GM12878 (cell line): ENCODE measurements at regions not wholly inside any gene's neighbourhood (a gene's known extent, or its start where the extent isn't known, plus 50 kb on each side); places are given as distances from the start of the nearest gene placed in this dataset.

ENCODE experiments used
- ATAC-seq: fragments of 200-7000 bp; cut with Tn5 transposase; 3 replicates; pipeline ENCODE4 v1.9.1; 2020; ENCODE audit warnings: mild to moderate bottlenecking, moderate library complexity
- BruUV-seq: library from RNA; stranded (reverse); fragments of 400-500 nt; replicated peaks from 2 replicates; lab custom pipeline; 2021; lab: Mats Ljungman, UMichigan
- CTCF ChIA-PET: fragments of 300-600 bp; sonication (Branson Sonifier 250); formaldehyde crosslinking; extraction: SDS; loops from one replicate; lab custom pipeline; 2021; ENCODE audit warnings: inconsistent platforms; lab: Yijun Ruan, JAX
- POLR2A ChIA-PET: fragments of 350-600 bp; formaldehyde crosslinking; extraction: SDS; loops from one replicate; lab custom pipeline; 2021; ENCODE audit warnings: inconsistent platforms; lab: Charles Lee
- RAD21 ChIA-PET: fragments of 300-600 bp; sonication (Branson Sonifier 250); formaldehyde crosslinking; loops from one replicate; lab custom pipeline; 2023; ENCODE audit warnings: antibody characterized with exemption; ENCODE audit not compliant: unreplicated experiment; lab: Charles Lee
- SMC1A ChIA-PET: fragments of 300-600 bp; sonication (Branson Sonifier 250); formaldehyde crosslinking; loops from one replicate; lab custom pipeline; 2023; ENCODE audit not compliant: unreplicated experiment, uncharacterized antibody; lab: Charles Lee
- DNase-seq: peaks from one replicate; pipeline ENCODE4 v3.0.0-alpha.2; 2011; ENCODE audit warnings: low read depth, low spot score
- FAIRE-seq: peaks from 3 replicates; lab custom pipeline; 2011; peaks lifted over from hg19 to GRCh38; lab: Jason Lieb, UNC
- H2AFZ ChIP-seq: 2 replicates; pipeline ENCODE4 v1.6.0; 2011; ENCODE audit warnings: low read depth, low read length, control low read depth; ENCODE audit not compliant: control insufficient read depth
- H3K27ac ChIP-seq: 2 replicates; pipeline ENCODE4 v1.5.1; 2011; ENCODE audit warnings: control low read depth; ENCODE audit not compliant: control insufficient read depth, insufficient read depth
- H3K27me3 ChIP-seq, 2 experiments: replicated peaks in 1 of 2; 2 replicates each; pipeline versions ENCODE4 v1.6.0 to v1.6.1; 2011; ENCODE audit warnings: low read length in 1 of 2; ENCODE audit not compliant: control insufficient read depth in 2 of 2, insufficient read depth in 2 of 2
- H3K36me3 ChIP-seq, 2 experiments: 2 replicates each; pipeline ENCODE4 v1.5.1; 2011; ENCODE audit warnings: low read length in 1 of 2; ENCODE audit not compliant: control insufficient read depth in 2 of 2, insufficient read depth in 2 of 2
- H3K4me1 ChIP-seq: 2 replicates; pipeline ENCODE4 v1.6.1; 2011; ENCODE audit warnings: mild to moderate bottlenecking, low read length, moderate library complexity, mixed read lengths; ENCODE audit not compliant: control insufficient read depth, insufficient read depth
- H3K4me2 ChIP-seq: 2 replicates; pipeline ENCODE4 v1.6.0; 2011; ENCODE audit warnings: control low read depth; ENCODE audit not compliant: control insufficient read depth, insufficient read depth
- H3K4me3 ChIP-seq: fragments of 200-600 bp; sonication (generic); 2 replicates; pipeline ENCODE4 v1.5.1; 2016
- H3K79me2 ChIP-seq: 2 replicates; pipeline ENCODE4 v1.6.0; 2011; ENCODE audit warnings: low read length; ENCODE audit not compliant: control insufficient read depth, insufficient read depth
- H3K9ac ChIP-seq: 2 replicates; pipeline ENCODE4 v1.8.0; 2011; ENCODE audit warnings: low read length, control low read depth, mixed read lengths; ENCODE audit not compliant: control insufficient read depth, insufficient read depth
- H3K9me3 ChIP-seq: replicated peaks from 3 replicates; pipeline ENCODE4 v1.5.1; 2011; ENCODE audit warnings: mild to moderate bottlenecking, low read length; ENCODE audit not compliant: control insufficient read depth, insufficient read depth
- H4K20me1 ChIP-seq: 2 replicates; pipeline ENCODE4 v1.6.0; 2011; ENCODE audit not compliant: control insufficient read depth, insufficient read depth
- BCL11A ChIP-seq: IDR thresholded peaks from 2 replicates; pipeline ENCODE4 v1.6.1; 2011; ENCODE audit warnings: low read depth, low read length
- BRCA1 ChIP-seq: IDR thresholded peaks from 2 replicates; pipeline ENCODE4 v1.6.1; 2011; ENCODE audit warnings: low read depth, low read length, improper control_type of control experiment
- CHD4 ChIP-seq: fragments of 200-600 bp; sonication (generic); IDR thresholded peaks from 2 replicates; pipeline ENCODE4 v1.6.1; 2016; ENCODE audit warnings: mild to moderate bottlenecking
- EGR1 ChIP-seq, 2 experiments: IDR thresholded peaks; 1 replicate in 1 of 2; 2 replicates in 1 of 2; pipeline ENCODE4 v1.6.1; 2011 to 2012; ENCODE audit warnings: low read depth in 2 of 2, low read length in 2 of 2, borderline replicate concordance in 1 of 2, mild to moderate bottlenecking in 1 of 2, moderate library complexity in 1 of 2
- GABPA ChIP-seq: IDR thresholded peaks from 2 replicates; pipeline ENCODE4 v1.6.1; 2014; ENCODE audit warnings: antibody characterized with exemption, low read depth, mild to moderate bottlenecking, inconsistent platforms
- HDAC2 ChIP-seq: fragments of 200-600 bp; sonication (generic); IDR thresholded peaks from 2 replicates; pipeline ENCODE4 v1.6.1; 2017
- IKZF1 ChIP-seq: fragments of 450-650 bp; conservative IDR thresholded peaks from 2 replicates; pipeline ENCODE4 v1.6.1; 2017; ENCODE audit warnings: antibody characterized with exemption, mild to moderate bottlenecking
- JUND ChIP-seq: IDR thresholded peaks from 2 replicates; pipeline ENCODE4 v1.6.1; 2012; ENCODE audit warnings: low read depth, mild to moderate bottlenecking, low read length, improper control_type of control experiment, moderate library complexity
- PRDM15 ChIP-seq: fragments of 450-650 bp; formaldehyde crosslinking; IDR thresholded peaks from 2 replicates; pipeline ENCODE4 v1.4.0; 2020; ENCODE audit warnings: mild to moderate bottlenecking, moderate library complexity
- RB1 ChIP-seq: fragments of 450-650 bp; formaldehyde crosslinking; IDR thresholded peaks from 2 replicates; pipeline ENCODE4 v1.6.1; 2017; ENCODE audit warnings: mild to moderate bottlenecking, borderline replicate concordance
- RELA ChIP-seq: fragments of 450-650 bp; IDR thresholded peaks from 2 replicates; pipeline ENCODE4 v1.8.0; 2014; ENCODE audit warnings: borderline replicate concordance; ENCODE audit not compliant: partially characterized antibody
- TBL1XR1 ChIP-seq: IDR thresholded peaks from 2 replicates; pipeline ENCODE4 v1.6.1; 2012; ENCODE audit warnings: low read depth, low read length, improper control_type of control experiment
- WGBS: methylation state at CpG from one replicate; pipeline ENCODE4 v1.1.6; 2016; ENCODE audit warnings: low lambda C conversion rate; ENCODE audit not compliant: insufficient replicate concordance, insufficient coverage; ENCODE audit errors: missing lambda C conversion rate; 5-methylcytosine and 5-hydroxymethylcytosine counted together
- in situ Hi-C: fragments of 300-500 bp; cut with MboI; formaldehyde crosslinking; loops from 9 replicates; pipeline ENCODE4 v1.14.3; 2018; ENCODE audit warnings: mixed read lengths
- intact Hi-C: fragments of 100-400 bp; cut with micrococcal nuclease; formaldehyde crosslinking; loops from one replicate; pipeline ENCODE4 v1.14.2; 2022; ENCODE audit not compliant: unreplicated experiment

DNA sequence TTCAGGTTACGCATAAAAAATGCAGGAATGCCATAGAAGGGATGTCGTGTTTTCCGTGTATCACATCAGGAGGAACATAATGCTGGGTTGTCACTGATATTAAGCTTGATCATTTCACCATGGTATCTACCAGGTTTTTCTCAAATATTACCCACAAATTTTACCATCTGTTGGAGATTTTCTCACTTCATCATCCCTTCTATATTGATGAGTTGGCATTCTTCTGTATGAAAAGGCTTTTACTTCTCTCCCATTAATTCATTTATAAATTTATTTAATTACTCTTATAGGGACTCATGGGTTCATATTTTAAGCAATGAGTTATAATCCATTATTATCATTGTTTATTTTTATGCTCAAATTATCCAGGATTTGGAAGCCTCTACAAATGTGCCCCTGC is 608.2 kb downstream of the EPHA4 start:
- ChIA-PET CTCF (no interaction called here), POLR2A (no interaction called here), SMC1A (no interaction called here), RAD21 (no interaction called here)
- TF ChIP-seq BRCA1 (no peak), CHD4 (no peak)
- Histone ChIP-seq H3K27ac (no peak overlapping the region), H3K4me2 (no peak overlapping the region), H3K27me3 (no peaks in the 10 kb centered on the region), H3K4me3 (no peak overlapping the region), H3K79me2 (no peaks in the 10 kb centered on the region), H3K9me3 (no peaks in the 10 kb centered on the region), H4K20me1 (no peaks in the 10 kb centered on the region), H3K9ac (no peak overlapping the region), H2AFZ (no peak overlapping the region), H3K4me1 (no peaks in the 10 kb centered on the region), H3K36me3 (no peaks in the 10 kb centered on the region)
- in situ Hi-C loops: no loop called here
- WGBS: 51% methylated on average over 3 of the region's 3 CpGs
- no peak for DNase-seq
- intact Hi-C loops: no loop called here
- ATAC-seq: no peak
- BruUV-seq: no TSS peak
- FAIRE-seq: no peak

GRCh38 chr2:220966636-220967035 is 605.5 kb downstream of the EPHA4 start:
- WGBS: 16% methylated on average over 3 of the region's 3 CpGs
- Histone ChIP-seq H3K9ac (no peak overlapping the region), H3K79me2 (no peaks in the 10 kb centered on the region), H3K27me3 (no peaks in the 10 kb centered on the region), H3K4me2 (no peak overlapping the region), H3K4me3 (no peak overlapping the region), H4K20me1 (no peaks in the 10 kb centered on the region), H3K9me3 (no peaks in the 10 kb centered on the region), H3K4me1 (no peaks in the 10 kb centered on the region), H2AFZ (no peak overlapping the region), H3K36me3 (no peaks in the 10 kb centered on the region), H3K27ac (no peak overlapping the region)
- ATAC-seq (no peak), FAIRE-seq (no peak), DNase-seq (no peak)
- ChIA-PET RAD21 (no interaction called here), POLR2A (no interaction called here), SMC1A (no interaction called here), CTCF (interaction anchor here (1.8 kb wide), 1 partner anchor 272 kb away, joined by 3 read pairs; no protein-coding TSS in a partner anchor)
- intact Hi-C loops (no loop called here), in situ Hi-C loops (no loop called here)
- BruUV-seq: no TSS peak
- TF ChIP-seq JUND (no peak), BCL11A (no peak), RELA (no peak), GABPA (no peak), TBL1XR1 (no peak), EGR1 (IDR thresholded peaks at IDR 0.05; ENCODE audit: borderline replicate concordance in 1 of 2, low read depth in 2 of 2, low read length in 2 of 2) (no peak), PRDM15 (no peak), IKZF1 (no peak), HDAC2 (no peak), RB1 (no peak)
